ENCODE measurements at regions not wholly inside any gene's neighbourhood (a gene's known extent, or its start where the extent isn't known, plus 50 kb on each side); places are given as distances from the start of the nearest gene placed in this dataset.
"Not testable (repeated sequence)": the region's sequence is repeated elsewhere in the genome, so short reads cannot be mapped to it uniquely, and the experiment has no call there.

DNA sequence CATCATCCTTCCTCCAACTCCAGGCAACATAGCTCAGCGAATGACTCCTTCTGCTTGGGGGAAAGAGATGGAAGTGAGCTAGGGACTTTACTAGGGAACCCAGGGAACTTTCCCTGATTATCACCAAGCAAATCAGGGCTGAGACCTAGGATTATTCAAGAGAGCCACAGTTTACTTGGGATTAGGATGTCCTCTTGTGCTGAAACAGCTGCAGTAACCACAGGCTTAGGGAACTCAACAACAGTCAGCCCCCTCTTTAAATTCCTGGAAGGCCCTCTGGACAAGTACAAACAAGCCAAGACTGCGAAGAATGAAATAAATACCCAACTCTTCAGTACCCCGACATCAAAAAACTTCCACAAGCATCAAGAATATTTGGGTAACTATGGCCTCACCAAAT is 700.9 kb downstream of the COL12A1 start:
- intact Hi-C loops (cut with micrococcal nuclease) = no loop called here
- ChIA-PET CTCF (interaction anchor here (0.6 kb wide), 2 partner anchors 699 to 702 kb away, joined by 3 to 4 read pairs; no protein-coding TSS in a partner anchor), POLR2A (interaction anchor here (0.8 kb wide), 1 partner anchor 12 kb away, joined by 3 read pairs; no protein-coding TSS in a partner anchor)
- H3K27ac Mint-ChIP-seq (ENCODE audit: low read depth, unreplicated experiment) = no peak overlapping the region
- H3K36me3 Mint-ChIP-seq (ENCODE audit: insufficient read depth, unreplicated experiment) = peaks cover 7% of the 10 kb centered on the region
- DNase-seq (ENCODE audit: unreplicated experiment) = no peak
- BruUV-seq (replicated peaks) = no TSS peak
- peaks cover 18% of the 10 kb centered on the region for H3K9me3 Mint-ChIP-seq (ENCODE audit: unreplicated experiment)
- H3K27me3 Mint-ChIP-seq (ENCODE audit: insufficient read depth, unreplicated experiment) = no peaks in the 10 kb centered on the region
- H3K4me3 Mint-ChIP-seq (ENCODE audit: unreplicated experiment) = no peak overlapping the region
- H3K4me1 Mint-ChIP-seq (ENCODE audit: insufficient read depth, unreplicated experiment) = no peaks in the 10 kb centered on the region
- TF ChIP-seq, protein P1, sequence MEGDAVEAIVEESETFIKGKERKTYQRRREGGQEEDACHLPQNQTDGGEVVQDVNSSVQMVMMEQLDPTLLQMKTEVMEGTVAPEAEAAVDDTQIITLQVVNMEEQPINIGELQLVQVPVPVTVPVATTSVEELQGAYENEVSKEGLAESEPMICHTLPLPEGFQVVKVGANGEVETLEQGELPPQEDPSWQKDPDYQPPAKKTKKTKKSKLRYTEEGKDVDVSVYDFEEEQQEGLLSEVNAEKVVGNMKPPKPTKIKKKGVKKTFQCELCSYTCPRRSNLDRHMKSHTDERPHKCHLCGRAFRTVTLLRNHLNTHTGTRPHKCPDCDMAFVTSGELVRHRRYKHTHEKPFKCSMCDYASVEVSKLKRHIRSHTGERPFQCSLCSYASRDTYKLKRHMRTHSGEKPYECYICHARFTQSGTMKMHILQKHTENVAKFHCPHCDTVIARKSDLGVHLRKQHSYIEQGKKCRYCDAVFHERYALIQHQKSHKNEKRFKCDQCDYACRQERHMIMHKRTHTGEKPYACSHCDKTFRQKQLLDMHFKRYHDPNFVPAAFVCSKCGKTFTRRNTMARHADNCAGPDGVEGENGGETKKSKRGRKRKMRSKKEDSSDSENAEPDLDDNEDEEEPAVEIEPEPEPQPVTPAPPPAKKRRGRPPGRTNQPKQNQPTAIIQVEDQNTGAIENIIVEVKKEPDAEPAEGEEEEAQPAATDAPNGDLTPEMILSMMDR (IDR thresholded peaks at IDR 0.05; ENCODE audit: unreplicated experiment) = no peak

DNA sequence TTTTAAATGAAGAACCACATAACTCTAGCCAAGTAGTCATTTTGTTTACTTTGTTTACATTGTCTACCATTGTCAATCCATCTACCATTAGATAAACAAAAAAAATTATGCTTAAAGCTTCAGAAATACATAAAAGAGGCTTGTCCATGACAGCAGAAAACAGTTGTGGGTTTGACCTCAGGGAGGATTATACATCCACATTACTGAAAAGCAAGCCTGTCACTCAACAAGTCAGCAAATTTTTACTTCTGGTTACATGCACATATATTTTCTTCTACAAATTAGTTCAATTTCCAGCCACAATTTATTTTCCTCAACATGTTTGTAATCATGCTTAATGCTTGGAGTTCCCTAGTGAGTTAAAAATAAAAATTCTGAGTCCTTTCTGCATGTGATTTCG is 713.3 kb downstream of the COL12A1 start:
- H3K27me3 Mint-ChIP-seq (ENCODE audit: insufficient read depth, unreplicated experiment) = no peaks in the 10 kb centered on the region
- no peak overlapping the region for H3K27ac Mint-ChIP-seq (ENCODE audit: low read depth, unreplicated experiment)
- TF ChIP-seq, protein P1 (IDR thresholded peaks at IDR 0.05; ENCODE audit: unreplicated experiment) = no peak
- H3K9me3 Mint-ChIP-seq (ENCODE audit: unreplicated experiment) = no peaks in the 10 kb centered on the region
- no peak overlapping the region for H3K4me3 Mint-ChIP-seq (ENCODE audit: unreplicated experiment)
- H3K4me1 Mint-ChIP-seq (ENCODE audit: insufficient read depth, unreplicated experiment) = no peaks in the 10 kb centered on the region
- no peak for DNase-seq (ENCODE audit: unreplicated experiment)
- intact Hi-C loops (cut with micrococcal nuclease) = no loop called here
- H3K36me3 Mint-ChIP-seq (ENCODE audit: insufficient read depth, unreplicated experiment) = no peaks in the 10 kb centered on the region
- ChIA-PET CTCF (no interaction called here), POLR2A (no interaction called here)
- BruUV-seq (replicated peaks) = no TSS peak

DNA sequence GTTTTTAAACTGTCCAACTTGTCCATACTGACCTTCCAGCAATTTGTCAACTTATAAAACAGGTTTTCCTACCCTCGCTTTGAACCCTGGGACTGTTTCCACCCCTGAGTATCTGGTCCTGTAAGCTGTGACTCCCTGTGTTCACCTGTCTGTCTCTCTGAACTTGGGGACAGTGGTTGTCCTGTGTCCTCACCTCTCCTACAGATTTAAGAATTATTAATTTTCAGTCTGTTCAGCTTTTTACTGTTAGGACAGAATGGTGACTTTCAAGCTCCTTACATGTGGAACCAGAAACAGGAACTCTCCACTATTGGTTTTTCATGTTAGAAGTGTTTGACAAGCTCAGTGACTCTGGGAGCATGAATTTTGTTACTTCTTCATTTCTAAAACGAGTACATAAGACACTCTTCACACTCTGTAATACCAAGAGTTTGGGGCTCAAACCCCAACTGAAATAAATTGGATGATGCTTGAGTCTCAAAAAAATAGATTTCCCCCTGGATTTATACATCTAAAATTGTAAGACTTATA is 713.9 kb downstream of the COL12A1 start:
- no peak for DNase-seq (ENCODE audit: unreplicated experiment)
- Mint-ChIP-seq H3K9me3 (ENCODE audit: unreplicated experiment) (no peaks in the 10 kb centered on the region), H3K27ac (ENCODE audit: low read depth, unreplicated experiment) (no peak overlapping the region), H3K4me1 (ENCODE audit: insufficient read depth, unreplicated experiment) (no peaks in the 10 kb centered on the region), H3K4me3 (ENCODE audit: unreplicated experiment) (no peak overlapping the region), H3K27me3 (ENCODE audit: insufficient read depth, unreplicated experiment) (no peaks in the 10 kb centered on the region), H3K36me3 (ENCODE audit: insufficient read depth, unreplicated experiment) (no peaks in the 10 kb centered on the region)
- no TSS peak for BruUV-seq (replicated peaks)
- POLR2A ChIA-PET = no interaction called here
- TF ChIP-seq, protein P1 (IDR thresholded peaks at IDR 0.05; ENCODE audit: unreplicated experiment) = no peak
- CTCF ChIA-PET = no interaction called here
- intact Hi-C loops (cut with micrococcal nuclease) = no loop called here

DNA sequence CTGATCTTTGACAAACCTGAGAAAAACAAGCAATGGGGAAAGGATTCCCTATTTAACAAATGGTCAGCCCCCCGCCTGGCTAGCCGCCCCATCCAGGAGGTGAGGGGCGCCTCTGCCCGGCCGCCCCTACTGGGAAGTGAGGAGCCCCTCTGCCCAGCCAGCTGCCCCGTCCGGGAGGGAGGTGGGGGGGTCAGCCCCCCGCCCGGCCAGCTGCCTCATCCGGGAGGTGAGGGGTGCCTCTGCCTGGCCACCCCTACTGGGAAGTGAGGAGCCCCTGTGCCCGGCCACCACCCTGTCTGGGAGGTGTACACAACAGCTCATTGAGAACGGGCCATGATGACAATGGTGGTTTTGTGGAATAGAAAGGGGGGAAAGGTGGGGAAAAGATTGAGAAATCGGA is 717.1 kb downstream of the COL12A1 start:
- H3K9me3 Mint-ChIP-seq (ENCODE audit: unreplicated experiment); H3K4me1 Mint-ChIP-seq (ENCODE audit: insufficient read depth, unreplicated experiment); DNase-seq (ENCODE audit: unreplicated experiment); BruUV-seq (replicated peaks); H3K36me3 Mint-ChIP-seq (ENCODE audit: insufficient read depth, unreplicated experiment); POLR2A ChIA-PET; CTCF ChIA-PET; H3K4me3 Mint-ChIP-seq (ENCODE audit: unreplicated experiment); intact Hi-C loops (cut with micrococcal nuclease); H3K27ac Mint-ChIP-seq (ENCODE audit: low read depth, unreplicated experiment); H3K27me3 Mint-ChIP-seq (ENCODE audit: insufficient read depth, unreplicated experiment): not testable (repeated sequence)

DNA sequence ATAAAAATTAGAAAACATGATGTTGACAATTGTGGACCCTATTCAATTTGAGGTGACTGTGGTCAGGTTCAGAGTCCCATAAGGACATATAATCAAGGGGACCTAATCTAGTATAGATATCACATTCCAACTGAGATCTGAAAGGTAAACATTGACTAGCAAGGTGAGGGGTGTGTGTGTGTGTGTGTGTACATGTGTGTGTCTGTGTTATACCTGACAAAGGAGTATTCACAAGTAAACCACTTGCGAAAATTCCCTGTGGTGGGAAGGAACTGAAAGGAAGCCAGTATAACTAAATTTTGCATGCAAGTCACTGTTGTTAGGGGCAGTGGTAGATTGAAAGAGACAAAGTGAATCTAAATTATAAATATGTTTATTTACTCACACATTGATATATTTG is 723.7 kb downstream of the COL12A1 start:
- H3K27me3 Mint-ChIP-seq (ENCODE audit: insufficient read depth, unreplicated experiment) = no peaks in the 10 kb centered on the region
- no peak for DNase-seq (ENCODE audit: unreplicated experiment)
- ChIA-PET POLR2A (no interaction called here), CTCF (no interaction called here)
- TF ChIP-seq, protein P1 (IDR thresholded peaks at IDR 0.05; ENCODE audit: unreplicated experiment) = no peak
- H3K4me1 Mint-ChIP-seq (ENCODE audit: insufficient read depth, unreplicated experiment) = no peaks in the 10 kb centered on the region
- H3K4me3 Mint-ChIP-seq (ENCODE audit: unreplicated experiment) = no peak overlapping the region
- peaks cover 7% of the 10 kb centered on the region for H3K9me3 Mint-ChIP-seq (ENCODE audit: unreplicated experiment)
- no peak overlapping the region for H3K27ac Mint-ChIP-seq (ENCODE audit: low read depth, unreplicated experiment)
- H3K36me3 Mint-ChIP-seq (ENCODE audit: insufficient read depth, unreplicated experiment) = no peaks in the 10 kb centered on the region
- BruUV-seq (replicated peaks) = no TSS peak
- intact Hi-C loops (cut with micrococcal nuclease) = no loop called here
